Osteoblast (primary cell): ENCODE measurements at regions not wholly inside any gene's neighbourhood (a gene's known extent, or its start where the extent isn't known, plus 50 kb on each side); places are given as distances from the start of the nearest gene placed in this dataset.

Experiments
- DNase-seq: peaks from one replicate; pipeline ENCODE4 v3.0.0; 2011; ENCODE audit warnings: low spot score, mixed read lengths; ENCODE audit not compliant: insufficient read length; ENCODE audit errors: missing footprints
- H2AFZ ChIP-seq: 2 replicates; pipeline ENCODE4 v1.6.0; 2011; ENCODE audit warnings: mild to moderate bottlenecking, low read length
- H3K27ac ChIP-seq: 2 replicates; pipeline ENCODE4 v1.5.1; 2011; ENCODE audit warnings: mild to moderate bottlenecking, low read depth, low read length, moderate library complexity
- H3K27me3 ChIP-seq: 2 replicates; pipeline ENCODE4 v1.6.0; 2012; ENCODE audit warnings: mild to moderate bottlenecking, control low read depth, inconsistent platforms, low read length, moderate library complexity; ENCODE audit not compliant: insufficient read depth
- H3K36me3 ChIP-seq: 2 replicates; pipeline ENCODE4 v1.5.1; 2011; ENCODE audit warnings: mild to moderate bottlenecking, low read length, control low read depth, moderate library complexity; ENCODE audit not compliant: insufficient read depth
- H3K4me1 ChIP-seq: 2 replicates; pipeline ENCODE4 v1.5.1; 2011; ENCODE audit warnings: mild to moderate bottlenecking, low read length, control low read depth, moderate library complexity; ENCODE audit not compliant: insufficient read depth
- H3K4me2 ChIP-seq: 2 replicates; pipeline ENCODE4 v1.6.0; 2011; ENCODE audit warnings: mild to moderate bottlenecking, low read length; ENCODE audit not compliant: insufficient read depth
- H3K4me3 ChIP-seq: fragments of 200-600 bp; sonication (generic); 3 replicates; pipeline ENCODE4 v1.5.1; 2012; ENCODE audit warnings: mild to moderate bottlenecking, low read length, inconsistent platforms; ENCODE audit not compliant: insufficient read depth
- H3K79me2 ChIP-seq: 2 replicates; pipeline ENCODE4 v1.6.0; 2012; ENCODE audit warnings: mild to moderate bottlenecking, low read length, control low read depth, inconsistent platforms; ENCODE audit not compliant: insufficient read depth
- H3K9me3 ChIP-seq: 2 replicates; pipeline ENCODE4 v1.5.1; 2011; ENCODE audit warnings: low read depth, low read length, control low read depth
- H4K20me1 ChIP-seq: 2 replicates; pipeline ENCODE4 v1.6.0; 2012; ENCODE audit warnings: mild to moderate bottlenecking, low read length, control low read depth; ENCODE audit not compliant: insufficient read depth
- CTCF ChIP-seq: IDR thresholded peaks from 2 replicates; pipeline ENCODE4 v1.5.1; 2011; ENCODE audit warnings: mild to moderate bottlenecking, low read depth, low read length, moderate library complexity; ENCODE audit errors: extremely low read depth

GRCh38 chr2:122421775-122422174 lies 666.3 kb downstream of the TSN start:
- Histone ChIP-seq H3K27ac (no peak overlapping the region), H3K4me1 (no peaks in the 10 kb centered on the region), H3K4me3 (no peak overlapping the region), H2AFZ (no peak overlapping the region), H4K20me1 (no peaks in the 10 kb centered on the region), H3K36me3 (no peaks in the 10 kb centered on the region), H3K27me3 (no peaks in the 10 kb centered on the region), H3K79me2 (no peaks in the 10 kb centered on the region), H3K9me3 (no peaks in the 10 kb centered on the region), H3K4me2 (no peak overlapping the region)
- no peak for TF ChIP-seq CTCF
- no peak for DNase-seq

GRCh38 chr2:122422384-122422991 lies 667.0 kb downstream of the TSN start:
- Histone ChIP-seq H4K20me1 (no peaks in the 10 kb centered on the region), H3K4me3 (no peak overlapping the region), H3K4me1 (no peaks in the 10 kb centered on the region), H3K79me2 (no peaks in the 10 kb centered on the region), H3K4me2 (no peak overlapping the region), H2AFZ (no peak overlapping the region), H3K9me3 (no peaks in the 10 kb centered on the region), H3K36me3 (no peaks in the 10 kb centered on the region), H3K27me3 (no peaks in the 10 kb centered on the region), H3K27ac (no peak overlapping the region)
- DNase-seq, result no peak
- TF ChIP-seq CTCF, result no peak

- Histone ChIP-seq H3K79me2 (no peaks in the 10 kb centered on the region), H2AFZ (no peak overlapping the region), H4K20me1 (no peaks in the 10 kb centered on the region), H3K27ac (no peak overlapping the region), H3K36me3 (no peaks in the 10 kb centered on the region), H3K4me2 (no peak overlapping the region), H3K27me3 (no peaks in the 10 kb centered on the region), H3K4me1 (no peaks in the 10 kb centered on the region), H3K4me3 (no peak overlapping the region), H3K9me3 (no peaks in the 10 kb centered on the region)
- DNase-seq, result no peak
- TF ChIP-seq CTCF, result no peak
Measured at GRCh38 chr2:122423934-122424333, 668.5 kb downstream of the TSN start.

GRCh38 chr2:122433123-122433754 lies 677.8 kb downstream of the TSN start:
- no peak overlapping the region for H3K4me2 ChIP-seq
- H3K4me1 ChIP-seq, result no peaks in the 10 kb centered on the region
- TF ChIP-seq CTCF, result no peak
- H4K20me1 ChIP-seq, result no peaks in the 10 kb centered on the region
- H3K79me2 ChIP-seq, result no peaks in the 10 kb centered on the region
- H3K9me3 ChIP-seq, result no peaks in the 10 kb centered on the region
- no peak for DNase-seq
- H3K27ac ChIP-seq, result no peak overlapping the region
- no peak overlapping the region for H2AFZ ChIP-seq
- no peaks in the 10 kb centered on the region for H3K36me3 ChIP-seq
- no peaks in the 10 kb centered on the region for H3K27me3 ChIP-seq
- no peak overlapping the region for H3K4me3 ChIP-seq
